IMR-90 (cell line): ENCODE measurements at regions not wholly inside any gene's neighbourhood (a gene's known extent, or its start where the extent isn't known, plus 50 kb on each side); places are given as distances from the start of the nearest gene placed in this dataset.

Experiments
- ATAC-seq: fragments of 200-7000 bp; cut with Tn5 transposase; 2 replicates; pipeline ENCODE4 v1.9.1; 2020; ENCODE audit warnings: low read depth, mild to moderate bottlenecking, moderate library complexity
- BruUV-seq: library from RNA; stranded (reverse); fragments of 400-500 nt; replicated peaks from 2 replicates; lab custom pipeline; 2021; lab: Mats Ljungman, UMichigan
- CTCF ChIA-PET: fragments of 300-600 bp; formaldehyde crosslinking; extraction: SDS; loops from one replicate; lab custom pipeline; 2021; ENCODE audit warnings: antibody characterized with exemption; lab: Yijun Ruan, JAX
- POLR2A ChIA-PET: fragments of 300-600 bp; sonication (Branson Sonifier 250); formaldehyde crosslinking; loops from one replicate; lab custom pipeline; 2022; ENCODE audit warnings: antibody characterized with exemption; ENCODE audit not compliant: unreplicated experiment; lab: Charles Lee
- DNase-seq: peaks from one replicate; pipeline ENCODE4 v3.0.0; 2013
- H2AFZ ChIP-seq: replicated peaks from 2 replicates; pipeline ENCODE3; 2013; ENCODE audit warnings: low read length, mild to moderate bottlenecking; ENCODE audit not compliant: poor library complexity
- H2AK5ac ChIP-seq: 2 replicates; pipeline ENCODE4 v1.6.1; 2013; ENCODE audit warnings: low read depth, low read length, inconsistent platforms
- H2AK9ac ChIP-seq: replicated peaks from 2 replicates; pipeline ENCODE3; 2013; ENCODE audit warnings: mild to moderate bottlenecking, low read depth, low read length, moderate library complexity; ENCODE audit not compliant: poor library complexity
- H2BK120ac ChIP-seq: 2 replicates; pipeline ENCODE4 v1.6.1; 2013; ENCODE audit warnings: low read depth, low read length, inconsistent platforms
- H2BK15ac ChIP-seq: 3 replicates; pipeline ENCODE4 v1.6.1; 2013; ENCODE audit warnings: low read depth, low read length, inconsistent platforms
- H2BK20ac ChIP-seq: 2 replicates; pipeline ENCODE4 v1.6.1; 2013; ENCODE audit warnings: low read depth, mild to moderate bottlenecking, inconsistent platforms, low read length, moderate library complexity
- H2BK5ac ChIP-seq: 2 replicates; pipeline ENCODE4 v1.6.1; 2013; ENCODE audit warnings: mild to moderate bottlenecking, low read depth, low read length, inconsistent platforms; ENCODE audit not compliant: poor library complexity, severe bottlenecking
- H3K14ac ChIP-seq: replicated peaks from 2 replicates; pipeline ENCODE4 v1.6.1; 2013; ENCODE audit warnings: low read depth, low read length, inconsistent platforms
- H3K18ac ChIP-seq: 2 replicates; pipeline ENCODE4 v1.6.1; 2013; ENCODE audit warnings: low read depth, low read length, control low read depth
- H3K23ac ChIP-seq: 2 replicates; pipeline ENCODE4 v1.6.1; 2013; ENCODE audit warnings: low read depth, low read length, inconsistent platforms
- H3K27ac ChIP-seq: 2 replicates; pipeline ENCODE4 v1.5.1; 2013; ENCODE audit warnings: mild to moderate bottlenecking, control low read depth, low read length; ENCODE audit not compliant: insufficient read depth
- H3K27me3 ChIP-seq: 2 replicates; pipeline ENCODE4 v1.6.1; 2013; ENCODE audit warnings: low read length; ENCODE audit not compliant: control insufficient read depth, insufficient read depth
- H3K36me3 ChIP-seq: 2 replicates; pipeline ENCODE4 v1.6.1; 2013; ENCODE audit warnings: low read length, mixed read lengths; ENCODE audit not compliant: control insufficient read depth, insufficient read depth
- H3K4ac ChIP-seq: 2 replicates; pipeline ENCODE4 v1.6.1; 2013; ENCODE audit warnings: low read depth, low read length, inconsistent platforms
- H3K4me1 ChIP-seq: 2 replicates; pipeline ENCODE4 v1.6.1; 2013; ENCODE audit warnings: low read length, mixed read lengths; ENCODE audit not compliant: control insufficient read depth, insufficient read depth
- H3K4me2 ChIP-seq: 2 replicates; pipeline ENCODE4 v1.6.1; 2013; ENCODE audit warnings: low read depth, mild to moderate bottlenecking, control low read depth, low read length, moderate library complexity
- H3K4me3 ChIP-seq: 2 replicates; pipeline ENCODE4 v1.5.1; 2013; ENCODE audit warnings: low read depth, mild to moderate bottlenecking, control low read depth, low read length, moderate library complexity; ENCODE audit not compliant: insufficient read depth
- H3K56ac ChIP-seq: 2 replicates; pipeline ENCODE4 v1.6.1; 2013; ENCODE audit warnings: low read length, inconsistent platforms; ENCODE audit not compliant: insufficient read depth; ENCODE audit errors: extremely low read depth
- H3K79me1 ChIP-seq, 2 experiments: 2 replicates each; pipeline ENCODE4 v1.6.1; 2013; ENCODE audit warnings: low read length in 2 of 2, inconsistent platforms in 1 of 2, low read depth in 1 of 2
- H3K9ac ChIP-seq: 2 replicates; pipeline ENCODE4 v1.6.1; 2013; ENCODE audit warnings: low read depth, low read length, control low read depth
- H3K9me1 ChIP-seq: 2 replicates; pipeline ENCODE4 v1.6.1; 2013; ENCODE audit warnings: low read length, inconsistent platforms; ENCODE audit not compliant: insufficient read depth
- H3K9me3 ChIP-seq: 2 replicates; pipeline ENCODE4 v1.6.1; 2013; ENCODE audit warnings: low read length; ENCODE audit not compliant: control insufficient read depth, insufficient read depth
- H4K20me1 ChIP-seq: 2 replicates; pipeline ENCODE4 v1.6.1; 2013; ENCODE audit warnings: low read length, inconsistent platforms; ENCODE audit not compliant: insufficient read depth
- H4K5ac ChIP-seq: 2 replicates; pipeline ENCODE4 v1.6.1; 2013; ENCODE audit warnings: mild to moderate bottlenecking, low read depth, low read length, control low read depth
- H4K8ac ChIP-seq, 2 experiments: 2 replicates each; pipeline ENCODE4 v1.6.1; 2013; ENCODE audit warnings: low read depth in 2 of 2, low read length in 2 of 2, control low read depth in 1 of 2, inconsistent platforms in 1 of 2
- H4K91ac ChIP-seq: 2 replicates; pipeline ENCODE4 v1.6.1; 2013; ENCODE audit warnings: low read depth, low read length, inconsistent platforms; ENCODE audit not compliant: insufficient read depth
- BHLHE40 ChIP-seq: fragments of 150-350 bp; IDR thresholded peaks from 2 replicates; pipeline ENCODE4 v1.6.1; 2016; ENCODE audit warnings: mild to moderate bottlenecking, low read depth, low read length
- CEBPB ChIP-seq: IDR thresholded peaks from 2 replicates; pipeline ENCODE4 v1.6.1; 2012; ENCODE audit warnings: low read depth, low read length, improper control_type of control experiment
- CHD1 ChIP-seq: IDR thresholded peaks from 2 replicates; pipeline ENCODE4 v1.6.1; 2012; ENCODE audit warnings: low read depth, low read length, improper control_type of control experiment
- MAFK ChIP-seq: IDR thresholded peaks from 2 replicates; pipeline ENCODE4 v1.6.1; 2012; ENCODE audit warnings: low read depth, low read length, improper control_type of control experiment
- MXI1 ChIP-seq: IDR thresholded peaks from 2 replicates; pipeline ENCODE4 v1.6.1; 2012; ENCODE audit warnings: low read depth, mild to moderate bottlenecking, low read length, moderate library complexity, borderline replicate concordance
- POLR2A ChIP-seq: IDR thresholded peaks from 2 replicates; pipeline ENCODE4 v1.6.1; 2012; ENCODE audit warnings: mild to moderate bottlenecking, low read depth, low read length
- RCOR1 ChIP-seq: IDR thresholded peaks from 2 replicates; pipeline ENCODE4 v1.6.1; 2012; ENCODE audit warnings: mild to moderate bottlenecking, low read length, improper control_type of control experiment; ENCODE audit not compliant: insufficient replicate concordance
- SMC3 ChIP-seq: fragments of 150-350 bp; IDR thresholded peaks from 2 replicates; pipeline ENCODE4 v1.6.1; 2016; ENCODE audit warnings: low read depth, mild to moderate bottlenecking, antibody characterized with exemption, low read length, moderate library complexity
- WGBS, 2 experiments: methylation state at CpG; one replicate each; pipeline versions ENCODE4 v1.1.5 to v1.1.7; 2013; ENCODE audit warnings: missing lambda C conversion rate in 2 of 2; ENCODE audit not compliant: insufficient read length in 1 of 2; ENCODE audit errors: extremely low coverage in 2 of 2; 5-methylcytosine and 5-hydroxymethylcytosine counted together
- dilution Hi-C: fragments of 300-500 bp; cut with HindIII; formaldehyde crosslinking; loops from one replicate; pipeline ENCODE4 v1.14.3; 2018; ENCODE audit warnings: low sequenced_read_pairs; ENCODE audit not compliant: unreplicated experiment
- in situ Hi-C: fragments of 300-500 bp; cut with MboI; formaldehyde crosslinking; loops from 3 replicates; pipeline ENCODE4 v1.14.3; 2019; ENCODE audit warnings: low sequenced_read_pairs, inconsistent platforms, mixed read lengths
- intact Hi-C: fragments of 100-400 bp; cut with micrococcal nuclease; formaldehyde crosslinking; loops from 2 replicates; pipeline ENCODE4 v1.10.0; 2022

DNA sequence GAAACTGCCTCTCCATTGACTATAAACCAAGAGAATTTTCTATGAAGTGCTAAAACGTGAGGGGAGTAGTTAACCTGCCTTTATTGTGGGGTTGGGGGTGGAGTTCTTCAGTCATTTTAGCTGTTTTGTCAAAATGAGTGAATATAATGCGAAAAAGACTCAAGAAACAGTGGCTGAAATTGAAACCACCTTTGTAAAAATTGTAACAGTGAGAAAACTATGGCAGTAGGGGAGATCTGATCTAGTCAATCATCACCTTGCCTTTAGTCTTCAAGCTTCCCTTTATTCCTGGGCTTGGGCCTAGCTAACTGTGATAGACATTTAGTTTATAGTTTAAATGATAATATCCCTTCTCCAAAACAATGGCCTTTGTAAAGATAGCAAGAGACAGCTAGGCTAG lies 1927.3 kb downstream of the STIM2 start:
- H3K4me3 ChIP-seq: no peak overlapping the region
- H3K56ac ChIP-seq: no peak overlapping the region

More for the DNA sequence above, 1927.3 kb downstream of the STIM2 start:
- no peak overlapping the region for H3K9ac ChIP-seq
- H3K9me3 ChIP-seq: no peaks in the 10 kb centered on the region
- H4K5ac ChIP-seq: no peak overlapping the region
- H4K20me1 ChIP-seq: no peaks in the 10 kb centered on the region
- no peak overlapping the region for H2BK15ac ChIP-seq
- no peak overlapping the region for H3K18ac ChIP-seq
- H2BK120ac ChIP-seq: no peak overlapping the region
- H3K79me1 ChIP-seq: no peaks in the 10 kb centered on the region
- no peak overlapping the region for H2BK5ac ChIP-seq
- H3K4ac ChIP-seq: no peak overlapping the region
- in situ Hi-C loops (no loop called here), intact Hi-C loops (no loop called here), dilution Hi-C loops (no loop called here)
- DNase-seq (no peak), ATAC-seq (no peak)
- POLR2A ChIA-PET: no interaction called here
- no peak overlapping the region for H2AK5ac ChIP-seq
- H2BK20ac ChIP-seq: no peak overlapping the region
- CTCF ChIA-PET: no interaction called here
- H3K9me1 ChIP-seq: no peaks in the 10 kb centered on the region
- H3K4me2 ChIP-seq: no peak overlapping the region
- no peak overlapping the region for H2AK9ac ChIP-seq
- H3K23ac ChIP-seq: no peak overlapping the region
- TF ChIP-seq CEBPB (no peak), CHD1 (no peak), RCOR1 (no peak), BHLHE40 (no peak), POLR2A (no peak), SMC3 (no peak), MXI1 (no peak), MAFK (no peak)
- no CpG with 5 or more reads among the region's 2 CpGs for WGBS, 2 experiments
- H2AFZ ChIP-seq: no peak overlapping the region
- H4K8ac ChIP-seq: no peak overlapping the region
- no peak overlapping the region for H3K14ac ChIP-seq
- H3K27ac ChIP-seq: no peak overlapping the region
- BruUV-seq: no TSS peak
- no peak overlapping the region for H4K91ac ChIP-seq
- no peaks in the 10 kb centered on the region for H3K27me3 ChIP-seq
- H3K4me1 ChIP-seq: no peaks in the 10 kb centered on the region
- H3K36me3 ChIP-seq: no peaks in the 10 kb centered on the region
